ENCODE measurements at regions not wholly inside any gene's neighbourhood (a gene's known extent, or its start where the extent isn't known, plus 50 kb on each side); places are given as distances from the start of the nearest gene placed in this dataset.
A peak's percentile ranks its signal among the peaks of the same experiment; 100 is the strongest.
"Not testable (repeated sequence)": the region's sequence is repeated elsewhere in the genome, so short reads cannot be mapped to it uniquely, and the experiment has no call there.

- DNase-seq (ENCODE audit: low read depth, low spot score), result peak; percentile 59
- in situ Hi-C loops (cut with HindIII; ENCODE audit: low sequenced_read_pairs), result no loop called here
- no peak for TF ChIP-seq CTCF (IDR thresholded peaks at IDR 0.05; ENCODE audit: low read depth, low read length)
- no peak overlapping the region for H3K4me3 ChIP-seq (ENCODE audit: low read depth, low read length)
Measured at GRCh38 chr6:21752054-21752811, 158.7 kb downstream of the SOX4 start.

- peak; percentile 80 for DNase-seq (ENCODE audit: low read depth, low spot score)
- TF ChIP-seq CTCF (IDR thresholded peaks at IDR 0.05; ENCODE audit: low read depth, low read length), result no peak
- in situ Hi-C loops (cut with HindIII; ENCODE audit: low sequenced_read_pairs), result no loop called here
- H3K4me3 ChIP-seq (ENCODE audit: low read depth, low read length), result no peak overlapping the region
Measured at GRCh38 chr6:21753241-21754108, 159.9 kb downstream of the SOX4 start.

GRCh38 chr6:21754891-21755290, 161.3 kb downstream of the SOX4 start:
- peak; percentile 74 for DNase-seq (ENCODE audit: low read depth, low spot score)
- no peak overlapping the region for H3K4me3 ChIP-seq (ENCODE audit: low read depth, low read length)
- no peak for TF ChIP-seq CTCF (IDR thresholded peaks at IDR 0.05; ENCODE audit: low read depth, low read length)
- in situ Hi-C loops (cut with HindIII; ENCODE audit: low sequenced_read_pairs), result no loop called here

GRCh38 chr6:21756487-21756886, 162.9 kb downstream of the SOX4 start:
- TF ChIP-seq CTCF (IDR thresholded peaks at IDR 0.05; ENCODE audit: low read depth, low read length), result no peak
- no peak for DNase-seq (ENCODE audit: low read depth, low spot score)
- in situ Hi-C loops (cut with HindIII; ENCODE audit: low sequenced_read_pairs), result no loop called here
- no peak overlapping the region for H3K4me3 ChIP-seq (ENCODE audit: low read depth, low read length)

- in situ Hi-C loops (cut with HindIII; ENCODE audit: low sequenced_read_pairs); H3K4me3 ChIP-seq (ENCODE audit: low read depth, low read length); DNase-seq (ENCODE audit: low read depth, low spot score): not testable (repeated sequence)
Measured at GRCh38 chr6:21757392-21757791, 163.8 kb downstream of the SOX4 start.

- DNase-seq (ENCODE audit: low read depth, low spot score), result no peak
- in situ Hi-C loops (cut with HindIII; ENCODE audit: low sequenced_read_pairs), result no loop called here
- no peak for TF ChIP-seq CTCF (IDR thresholded peaks at IDR 0.05; ENCODE audit: low read depth, low read length)
- H3K4me3 ChIP-seq (ENCODE audit: low read depth, low read length), result no peak overlapping the region
Measured at GRCh38 chr6:21759721-21760120, 166.2 kb downstream of the SOX4 start.

GRCh38 chr6:21761053-21761730, 167.6 kb downstream of the SOX4 start:
- DNase-seq (ENCODE audit: low read depth, low spot score); in situ Hi-C loops (cut with HindIII; ENCODE audit: low sequenced_read_pairs); H3K4me3 ChIP-seq (ENCODE audit: low read depth, low read length): not testable (repeated sequence)
